Epithelial cell of esophagus (primary cell): ENCODE measurements at regions not wholly inside any gene's neighbourhood (a gene's known extent, or its start where the extent isn't known, plus 50 kb on each side); places are given as distances from the start of the nearest gene placed in this dataset.
"Not testable (repeated sequence)": the region's sequence is repeated elsewhere in the genome, so short reads cannot be mapped to it uniquely, and the experiment has no call there.

Source experiments
- DNase-seq: peaks from one replicate; pipeline ENCODE4 v3.0.0; 2010; ENCODE audit warnings: low read depth
- H3K4me3 ChIP-seq: 2 replicates; pipeline ENCODE4 v1.5.1; 2011; ENCODE audit warnings: mild to moderate bottlenecking, low read length, control low read depth
- CTCF ChIP-seq: IDR thresholded peaks from 2 replicates; pipeline ENCODE4 v1.5.1; 2011; ENCODE audit warnings: low read depth, mild to moderate bottlenecking, low read length, control low read depth, inconsistent platforms; ENCODE audit not compliant: insufficient read depth; ENCODE audit errors: missing control alignments

- no peak for DNase-seq
- TF ChIP-seq CTCF, result no peak
- H3K4me3 ChIP-seq, result no peak overlapping the region
These were observed 235.7 kb downstream of the NKX6-1 start for GRCh38 chr4:84263415-84263814.

DNA sequence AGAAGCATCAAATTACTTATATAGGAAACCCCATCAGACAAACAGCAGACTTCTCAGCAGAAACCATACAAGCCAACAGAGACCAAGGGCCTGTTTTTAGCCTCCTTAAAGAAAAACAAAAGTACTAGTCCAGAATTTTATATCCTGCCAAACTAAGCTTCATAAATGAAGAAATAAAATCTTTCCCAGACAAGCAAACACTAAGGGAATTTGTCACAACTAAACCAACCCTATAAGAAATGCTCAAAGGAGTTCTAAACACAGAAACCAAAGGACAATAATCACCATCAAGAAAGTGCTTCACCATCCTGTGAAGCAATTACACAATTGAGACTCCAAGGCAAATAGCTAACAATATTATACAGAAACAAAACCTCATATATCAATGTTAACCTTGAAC lies 238.6 kb downstream of the NKX6-1 start:
- DNase-seq, result no peak
- H3K4me3 ChIP-seq, result no peak overlapping the region
- no peak for TF ChIP-seq CTCF

- H3K4me3 ChIP-seq, result no peak overlapping the region
- peak; percentile 76 for TF ChIP-seq CTCF
- peak; percentile 50 for DNase-seq
These were observed 239.9 kb downstream of the NKX6-1 start for GRCh38 chr4:84258905-84259830.

GRCh38 chr4:84254537-84254936 lies 244.6 kb downstream of the NKX6-1 start:
- no peak overlapping the region for H3K4me3 ChIP-seq
- TF ChIP-seq CTCF, result no peak

GRCh38 chr4:84249521-84249920 lies 249.6 kb downstream of the NKX6-1 start:
- no peak overlapping the region for H3K4me3 ChIP-seq
- DNase-seq, result no peak
- no peak for TF ChIP-seq CTCF

More at GRCh38 chr4:84254537-84254936, 244.6 kb downstream of the NKX6-1 start:
- DNase-seq, result no peak

DNA sequence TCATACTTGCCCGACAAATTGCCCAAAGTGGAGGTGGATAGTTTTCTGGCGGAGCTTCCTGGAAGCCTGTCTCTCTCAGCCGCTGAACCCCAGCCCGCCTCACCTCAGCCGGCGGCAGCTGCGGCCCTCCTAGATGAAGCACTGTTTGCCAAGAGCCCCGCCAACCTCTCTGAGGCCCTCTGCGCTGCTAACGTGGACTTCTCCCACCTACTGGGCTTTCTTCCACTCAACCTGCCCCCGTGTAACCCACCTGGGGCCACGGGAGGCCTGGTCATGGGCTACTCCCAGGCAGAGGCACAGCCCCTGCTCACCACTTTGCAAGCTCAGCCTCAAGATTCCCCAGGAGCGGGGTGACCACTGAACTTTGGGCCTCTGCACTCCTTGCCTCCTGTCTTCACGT lies 254.1 kb downstream of the NKX6-1 start:
- not testable (repeated sequence) for H3K4me3 ChIP-seq, DNase-seq

DNA sequence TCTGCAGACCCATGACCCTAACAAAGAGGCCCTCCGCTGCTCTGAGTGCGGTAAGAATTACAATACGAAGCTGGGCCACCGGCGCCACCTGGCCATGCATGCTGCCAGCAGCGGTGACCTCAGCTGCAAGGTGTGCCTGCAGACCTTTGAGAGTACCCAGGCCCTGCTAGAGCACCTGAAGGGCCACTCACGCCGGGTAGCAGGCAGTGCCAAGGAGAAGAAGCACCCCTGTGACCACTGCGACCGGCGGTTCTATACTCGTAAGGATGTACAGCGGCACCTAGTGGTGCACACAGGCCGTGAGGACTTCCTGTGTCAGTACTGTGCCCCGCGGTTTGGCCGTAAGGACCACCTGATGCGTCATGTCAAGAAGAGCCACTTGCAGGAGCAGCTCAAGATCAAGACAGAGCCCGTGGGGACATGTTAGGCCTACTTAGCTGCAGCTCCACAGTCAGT lies 254.7 kb downstream of the NKX6-1 start:
- not testable (repeated sequence) for H3K4me3 ChIP-seq, DNase-seq

GRCh38 chr4:84243685-84244084 lies 255.4 kb downstream of the NKX6-1 start:
- TF ChIP-seq CTCF, result no peak
- H3K4me3 ChIP-seq, result no peak overlapping the region
- no peak for DNase-seq
